ENCODE measurements at regions not wholly inside any gene's neighbourhood (a gene's known extent, or its start where the extent isn't known, plus 50 kb on each side); places are given as distances from the start of the nearest gene placed in this dataset.

DNA sequence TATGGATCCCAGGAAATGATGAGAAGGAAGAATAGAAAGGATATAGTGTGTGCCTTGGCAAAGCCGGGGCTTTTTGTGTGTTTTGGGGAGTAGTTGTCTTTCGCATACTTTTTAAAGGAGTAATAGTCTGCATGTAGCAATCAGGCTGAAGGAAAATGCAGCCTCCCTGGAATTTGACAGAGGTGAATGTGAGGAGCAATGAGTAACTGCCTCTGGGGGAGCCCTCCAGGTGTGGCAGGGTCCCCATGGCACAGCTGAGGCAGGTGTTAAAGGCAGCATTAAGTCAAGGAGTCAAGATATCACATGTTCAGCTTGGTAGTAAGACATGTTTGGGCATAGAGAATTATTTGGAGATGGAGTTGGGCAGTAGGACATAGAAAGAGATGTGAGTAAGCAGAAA, 203.1 kb downstream of the C6orf118 start:
- POLR2A ChIA-PET: no interaction called here

DNA sequence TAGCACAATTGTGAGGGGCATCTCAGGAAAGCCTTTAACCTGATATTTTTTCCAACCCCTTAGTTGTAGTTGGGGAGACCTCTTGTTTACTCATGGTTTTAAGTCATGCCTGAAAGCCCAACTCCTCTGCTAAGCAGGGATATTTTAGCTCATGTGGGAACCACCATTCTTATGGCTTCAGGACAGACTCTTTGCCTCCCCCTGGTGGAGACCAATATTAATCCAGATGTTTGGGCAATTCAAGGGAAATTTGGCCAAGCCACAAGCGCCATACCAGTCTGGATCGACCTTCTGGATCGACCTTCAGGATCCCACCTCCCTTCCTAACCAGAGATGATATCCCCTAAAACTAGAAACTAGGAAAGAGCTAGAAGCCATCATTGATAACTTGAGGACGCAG, 211.2 kb downstream of the C6orf118 start:
- POLR2A ChIA-PET: no interaction called here
- no peak for ATAC-seq
- intact Hi-C loops (cut with DNase I, micrococcal nuclease): no loop called here

More for the DNA sequence above, 203.1 kb downstream of the C6orf118 start:
- Mint-ChIP-seq H3K4me3 (no peak overlapping the region), H3K4me1 (no peaks in the 10 kb centered on the region), H3K9me3 (ENCODE audit: low read depth) (peaks cover 8% of the 10 kb centered on the region), H3K27me3 (no peaks in the 10 kb centered on the region), H3K36me3 (ENCODE audit: low read depth) (no peaks in the 10 kb centered on the region), H3K27ac (no peak overlapping the region)
- DNase-seq (no peak), ATAC-seq (no peak)
- CTCF ChIA-PET: interaction anchor here (0.7 kb wide), 1 partner anchor 272 kb away, joined by 3 read pairs; no protein-coding TSS in a partner anchor
- intact Hi-C loops (cut with DNase I, micrococcal nuclease): no loop called here

DNA sequence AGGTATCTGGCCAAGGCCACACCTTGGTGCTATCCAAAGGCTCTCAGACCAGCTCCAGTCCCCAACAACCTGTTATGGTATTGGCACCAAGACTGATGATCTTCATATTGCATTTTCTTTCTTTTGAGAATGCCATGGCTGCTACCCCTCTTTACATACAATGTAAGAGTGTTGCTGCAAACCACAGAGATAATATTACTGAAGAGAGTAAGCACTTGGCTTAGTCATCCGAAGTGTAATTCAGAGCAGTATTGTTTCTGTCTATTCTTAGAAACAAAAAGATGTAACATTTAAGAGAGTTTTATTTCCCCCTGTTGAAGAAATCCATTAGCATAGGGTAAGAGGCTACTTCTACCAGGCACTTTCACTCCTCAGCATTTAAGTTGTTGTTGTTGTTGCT, 212.5 kb downstream of the C6orf118 start:
- Mint-ChIP-seq H3K4me1 (no peaks in the 10 kb centered on the region), H3K4me3 (no peak overlapping the region), H3K27me3 (no peaks in the 10 kb centered on the region), H3K27ac (no peak overlapping the region), H3K9me3 (ENCODE audit: low read depth) (peaks cover 12% of the 10 kb centered on the region), H3K36me3 (ENCODE audit: low read depth) (no peaks in the 10 kb centered on the region)
- intact Hi-C loops (cut with DNase I, micrococcal nuclease): no loop called here
- DNase-seq (no peak), ATAC-seq (no peak)
- ChIA-PET CTCF (no interaction called here), POLR2A (no interaction called here)

More for the DNA sequence above, 211.2 kb downstream of the C6orf118 start:
- CTCF ChIA-PET: no interaction called here
- DNase-seq: no peak
- Mint-ChIP-seq H3K27ac (no peak overlapping the region), H3K27me3 (no peaks in the 10 kb centered on the region), H3K36me3 (ENCODE audit: low read depth) (no peaks in the 10 kb centered on the region), H3K4me1 (no peaks in the 10 kb centered on the region), H3K9me3 (ENCODE audit: low read depth) (peaks cover 8% of the 10 kb centered on the region), H3K4me3 (no peak overlapping the region)

DNA sequence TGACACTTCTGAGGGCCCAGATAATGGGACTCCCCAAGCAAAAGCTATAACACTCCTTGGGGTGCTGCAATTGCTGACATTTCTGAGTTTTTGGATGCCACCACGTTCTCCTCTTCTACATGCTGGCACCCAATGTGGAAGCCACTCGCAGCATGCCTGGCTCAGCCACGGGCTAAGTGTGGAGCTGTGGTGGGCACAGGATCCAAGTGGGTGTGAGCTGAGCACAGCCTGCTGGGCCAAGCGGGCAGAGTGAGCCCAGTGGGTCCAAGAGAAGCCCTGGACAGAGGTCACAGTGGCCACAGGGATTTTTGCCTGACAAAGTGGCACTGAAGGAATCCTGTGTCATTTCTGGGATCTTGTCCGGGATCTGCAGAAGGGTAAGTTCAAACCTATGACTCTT, 213.2 kb downstream of the C6orf118 start:
- intact Hi-C loops (cut with DNase I, micrococcal nuclease): no loop called here
- DNase-seq (no peak), ATAC-seq (no peak)
- H3K4me3 Mint-ChIP-seq: no peak overlapping the region
- no peaks in the 10 kb centered on the region for H3K4me1 Mint-ChIP-seq
- peaks cover 12% of the 10 kb centered on the region for H3K9me3 Mint-ChIP-seq (ENCODE audit: low read depth)
- H3K36me3 Mint-ChIP-seq (ENCODE audit: low read depth): no peaks in the 10 kb centered on the region
- ChIA-PET CTCF (no interaction called here), POLR2A (no interaction called here)
- H3K27me3 Mint-ChIP-seq: no peaks in the 10 kb centered on the region
- no peak overlapping the region for H3K27ac Mint-ChIP-seq

DNA sequence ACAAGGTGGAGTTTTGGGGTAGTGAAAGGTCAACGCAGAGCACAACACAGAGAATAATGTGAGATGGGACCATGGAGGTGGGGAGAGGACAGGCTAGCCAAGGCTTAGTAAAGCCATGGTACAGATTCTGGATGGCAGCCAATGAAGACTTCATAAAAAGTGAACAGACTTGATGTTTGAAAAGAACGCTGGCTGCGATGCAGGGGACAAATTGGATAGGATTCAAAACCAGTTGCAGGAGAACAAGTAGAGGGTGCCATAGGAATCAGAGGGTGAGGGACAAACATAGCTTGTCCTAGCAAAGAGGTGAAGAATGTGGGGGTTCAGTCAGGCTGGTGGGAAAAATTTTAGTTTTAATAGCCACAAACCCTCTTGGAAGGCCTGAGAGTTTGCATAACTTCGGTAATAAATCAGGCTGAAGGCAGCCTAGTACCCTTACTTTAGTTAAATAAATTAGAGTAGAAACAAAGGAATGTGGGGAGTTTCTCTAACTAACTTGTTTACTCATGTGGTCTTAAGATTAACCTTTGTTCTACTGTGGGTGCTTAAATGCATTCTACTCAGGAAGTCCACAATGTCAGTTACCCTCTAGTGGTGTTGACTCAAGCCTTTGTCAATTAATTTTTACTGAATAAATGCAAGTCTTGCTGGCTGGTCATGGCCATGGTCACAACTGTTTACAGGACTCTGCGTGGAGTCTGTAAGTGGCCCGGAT, 216.4 kb downstream of the C6orf118 start:
- ATAC-seq: no peak
- DNase-seq: no peak
- Mint-ChIP-seq H3K4me1 (no peaks in the 10 kb centered on the region), H3K4me3 (no peak overlapping the region), H3K9me3 (ENCODE audit: low read depth) (peaks cover 10% of the 10 kb centered on the region), H3K27me3 (no peaks in the 10 kb centered on the region), H3K27ac (no peak overlapping the region), H3K36me3 (ENCODE audit: low read depth) (no peaks in the 10 kb centered on the region)
- intact Hi-C loops (cut with DNase I, micrococcal nuclease): no loop called here
- ChIA-PET POLR2A (no interaction called here), CTCF (no interaction called here)

DNA sequence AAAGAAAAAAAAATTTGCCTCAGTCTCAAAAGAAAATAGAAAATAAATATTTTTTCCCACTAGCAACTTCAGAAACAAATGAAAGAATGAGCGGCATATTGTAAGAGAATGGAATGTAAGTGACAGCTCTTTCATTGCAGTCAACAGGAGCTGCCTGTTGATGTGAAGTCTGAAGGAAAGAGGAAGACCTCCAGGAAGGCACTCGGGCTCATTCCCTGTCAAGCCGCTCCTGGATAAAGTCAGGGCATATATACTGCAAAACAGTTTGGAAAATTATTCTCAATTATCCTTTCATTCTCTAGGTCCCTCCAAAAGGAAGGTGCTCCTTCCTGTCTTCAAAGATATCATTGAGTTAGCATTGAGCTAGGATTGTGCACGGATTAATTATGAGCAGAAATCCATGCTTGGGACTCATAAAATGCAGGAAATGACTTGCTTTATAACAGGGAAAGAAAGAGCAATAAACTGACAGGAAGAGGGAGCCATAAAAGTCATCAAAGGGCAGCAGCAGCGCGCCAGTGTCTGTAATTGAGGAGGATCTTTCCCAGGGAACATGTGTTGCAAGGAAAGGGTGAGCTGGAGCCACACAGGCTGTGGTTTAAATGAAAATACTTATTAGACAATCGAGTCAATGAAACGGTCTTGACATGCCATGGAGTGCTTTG, 218.2 kb downstream of the C6orf118 start:
- ATAC-seq (no peak), DNase-seq (no peak)
- H3K4me1 Mint-ChIP-seq: no peaks in the 10 kb centered on the region
- no peaks in the 10 kb centered on the region for H3K36me3 Mint-ChIP-seq (ENCODE audit: low read depth)
- ChIA-PET POLR2A (no interaction called here), CTCF (no interaction called here)
- H3K27me3 Mint-ChIP-seq: no peaks in the 10 kb centered on the region
- peaks cover 8% of the 10 kb centered on the region for H3K9me3 Mint-ChIP-seq (ENCODE audit: low read depth)
- H3K4me3 Mint-ChIP-seq: no peak overlapping the region
- intact Hi-C loops (cut with DNase I, micrococcal nuclease): no loop called here
- no peak overlapping the region for H3K27ac Mint-ChIP-seq

DNA sequence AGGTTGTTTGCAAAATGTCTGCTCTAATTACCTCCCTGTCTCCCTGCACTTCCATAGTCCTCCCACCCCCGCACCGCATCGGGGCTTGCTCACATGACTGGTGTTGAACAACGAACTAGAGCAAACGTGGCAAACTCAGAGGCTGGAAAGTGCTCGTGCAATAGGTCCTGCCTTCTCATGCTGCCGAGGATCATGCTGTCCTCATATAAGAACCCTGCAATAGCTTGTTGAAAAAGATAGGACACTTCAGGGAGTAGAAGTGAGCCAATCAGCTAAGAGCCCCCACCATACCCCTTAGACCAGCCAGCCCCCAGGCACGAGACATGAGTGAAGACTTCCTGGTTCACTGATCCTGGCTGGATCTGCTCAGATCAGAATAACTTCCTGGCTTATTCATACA, 219.2 kb downstream of the C6orf118 start:
- CTCF ChIA-PET: no interaction called here
- intact Hi-C loops (cut with DNase I, micrococcal nuclease): no loop called here
- Mint-ChIP-seq H3K36me3 (ENCODE audit: low read depth) (no peaks in the 10 kb centered on the region), H3K4me1 (no peaks in the 10 kb centered on the region), H3K27ac (no peak overlapping the region), H3K4me3 (no peak overlapping the region), H3K27me3 (no peaks in the 10 kb centered on the region), H3K9me3 (ENCODE audit: low read depth) (peaks cover 8% of the 10 kb centered on the region)
- ATAC-seq: no peak
- DNase-seq: no peak
- POLR2A ChIA-PET: no interaction called here

DNA sequence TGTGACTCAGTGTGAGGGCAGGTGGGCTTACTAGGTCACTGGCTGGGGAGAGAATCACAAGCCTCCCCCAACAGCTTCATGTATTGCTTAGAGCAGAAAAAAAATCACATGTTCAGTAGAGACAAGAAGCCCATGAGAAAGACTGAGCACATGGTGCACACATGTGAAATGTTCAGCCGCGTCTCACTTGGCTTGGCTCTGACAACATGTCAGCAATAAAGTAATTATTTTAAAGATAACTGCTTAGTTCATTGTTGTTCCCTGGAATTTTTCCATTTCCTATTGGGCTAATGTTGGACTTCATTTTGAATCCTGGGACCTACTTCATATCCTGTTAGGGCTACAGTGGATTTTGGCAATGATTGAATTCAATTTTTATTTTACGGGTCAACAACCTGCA, 222.6 kb downstream of the C6orf118 start:
- ATAC-seq (no peak), DNase-seq (no peak)
- CTCF ChIA-PET: no interaction called here
- no peaks in the 10 kb centered on the region for H3K36me3 Mint-ChIP-seq (ENCODE audit: low read depth)
- POLR2A ChIA-PET: no interaction called here
- no peak overlapping the region for H3K4me3 Mint-ChIP-seq
- H3K27ac Mint-ChIP-seq: no peak overlapping the region
- H3K9me3 Mint-ChIP-seq (ENCODE audit: low read depth): peaks cover 3% of the 10 kb centered on the region
- intact Hi-C loops (cut with DNase I, micrococcal nuclease): no loop called here
- H3K27me3 Mint-ChIP-seq: no peaks in the 10 kb centered on the region
- H3K4me1 Mint-ChIP-seq: no peaks in the 10 kb centered on the region

DNA sequence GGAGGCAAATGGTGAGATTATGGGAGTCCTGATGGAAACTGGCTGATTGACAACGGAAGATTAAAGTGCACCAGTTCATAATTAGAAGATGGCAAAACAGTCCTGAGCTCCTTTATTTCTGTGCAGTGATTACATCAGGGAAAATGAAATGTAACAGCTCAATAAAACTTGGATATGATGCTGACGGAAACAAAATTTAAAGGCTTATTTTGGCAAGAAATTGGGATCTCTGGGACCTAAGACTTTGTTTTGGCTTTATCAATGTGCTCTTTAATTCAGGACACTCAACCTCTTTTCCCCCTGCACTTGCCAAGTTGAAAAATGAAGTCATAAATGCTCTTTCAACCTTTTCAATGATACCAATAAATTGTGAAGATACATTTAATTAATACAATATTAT, 226.8 kb downstream of the C6orf118 start:
- intact Hi-C loops (cut with DNase I, micrococcal nuclease): no loop called here
- H3K36me3 Mint-ChIP-seq (ENCODE audit: low read depth): no peaks in the 10 kb centered on the region

DNA sequence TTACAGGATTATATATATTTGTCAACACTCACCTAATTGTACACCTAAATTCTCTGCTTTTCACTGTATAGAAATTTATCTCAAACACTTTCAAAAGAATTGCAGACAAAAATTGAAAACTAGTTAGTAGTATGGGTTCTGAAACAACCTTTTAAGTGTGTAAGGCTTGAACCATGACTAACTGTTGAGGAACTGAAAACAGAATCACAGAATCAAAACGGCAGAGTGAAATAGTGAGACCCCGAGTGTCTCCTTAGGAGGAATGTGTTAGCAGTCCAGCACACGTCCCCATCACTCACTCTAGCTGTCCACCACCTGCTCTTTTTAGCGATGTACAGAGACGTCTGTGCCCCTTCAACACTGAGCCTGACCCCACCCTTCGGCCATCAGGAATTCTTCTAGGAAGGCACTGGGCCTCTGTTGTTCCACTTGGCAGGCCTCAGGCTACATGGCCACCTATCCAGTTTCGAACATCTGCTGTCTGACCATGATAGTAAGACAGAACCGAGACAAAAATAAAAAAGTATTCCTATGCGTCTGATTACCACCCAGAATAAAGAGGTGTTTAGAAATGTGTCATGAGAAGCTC, 227.4 kb downstream of the C6orf118 start:
- intact Hi-C loops (cut with DNase I, micrococcal nuclease): no loop called here

More for the DNA sequence above, 226.8 kb downstream of the C6orf118 start:
- no peaks in the 10 kb centered on the region for H3K27me3 Mint-ChIP-seq
- H3K4me3 Mint-ChIP-seq: no peak overlapping the region
- H3K9me3 Mint-ChIP-seq (ENCODE audit: low read depth): peaks cover 8% of the 10 kb centered on the region
- no peak overlapping the region for H3K27ac Mint-ChIP-seq
- ChIA-PET CTCF (no interaction called here), POLR2A (no interaction called here)
- no peak for ATAC-seq
- no peak for DNase-seq
- no peaks in the 10 kb centered on the region for H3K4me1 Mint-ChIP-seq

DNA sequence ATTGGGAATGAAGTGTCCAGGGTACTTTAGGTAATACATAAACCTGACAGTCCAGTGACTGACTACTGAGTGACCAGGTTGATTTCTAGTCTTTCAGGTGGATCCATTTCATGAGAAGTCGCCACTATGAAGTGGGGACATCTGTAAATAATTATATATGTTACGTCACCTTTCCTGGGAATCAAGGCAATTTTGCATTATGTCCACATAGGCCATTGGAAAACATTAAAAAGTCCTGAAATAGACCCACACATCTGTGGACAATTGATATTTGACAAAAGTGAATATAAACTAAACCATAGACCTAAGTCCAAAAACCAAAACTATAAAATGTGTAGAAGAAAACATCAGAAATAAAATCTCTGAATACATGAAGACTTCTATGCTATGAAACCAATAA, 231.5 kb downstream of the C6orf118 start:
- Mint-ChIP-seq H3K9me3 (ENCODE audit: low read depth) (peaks cover 5% of the 10 kb centered on the region), H3K4me1 (no peaks in the 10 kb centered on the region), H3K27ac (no peak overlapping the region), H3K4me3 (no peak overlapping the region), H3K27me3 (no peaks in the 10 kb centered on the region), H3K36me3 (ENCODE audit: low read depth) (no peaks in the 10 kb centered on the region)
- ChIA-PET POLR2A (no interaction called here), CTCF (no interaction called here)
- DNase-seq (no peak), ATAC-seq (no peak)
- intact Hi-C loops (cut with DNase I, micrococcal nuclease): no loop called here

More for the DNA sequence above, 227.4 kb downstream of the C6orf118 start:
- POLR2A ChIA-PET: no interaction called here
- Mint-ChIP-seq H3K9me3 (ENCODE audit: low read depth) (peaks cover 8% of the 10 kb centered on the region), H3K4me3 (no peak overlapping the region), H3K4me1 (no peaks in the 10 kb centered on the region), H3K27me3 (no peaks in the 10 kb centered on the region), H3K36me3 (ENCODE audit: low read depth) (no peaks in the 10 kb centered on the region), H3K27ac (no peak overlapping the region)
- CTCF ChIA-PET: no interaction called here
- no peak for ATAC-seq
- no peak for DNase-seq

DNA sequence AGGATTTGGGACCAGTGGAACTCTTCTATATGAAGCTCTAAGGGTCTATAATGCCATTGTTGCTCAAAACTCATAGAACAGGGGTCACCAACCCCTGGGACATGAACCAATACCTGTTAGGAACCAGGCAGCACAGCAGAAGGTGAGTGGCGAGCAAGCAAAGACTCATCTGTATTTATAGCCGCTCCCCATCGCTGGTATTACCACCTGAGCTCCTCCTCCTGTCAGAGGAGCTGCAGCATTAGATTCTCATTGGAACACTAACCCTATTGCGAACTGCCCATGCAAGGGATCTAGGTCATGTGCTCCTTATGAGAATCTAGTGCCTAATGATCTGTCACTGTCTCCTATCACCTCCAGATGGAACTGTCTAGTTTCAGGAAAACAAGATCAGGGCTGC, 237.5 kb downstream of the C6orf118 start:
- no peaks in the 10 kb centered on the region for H3K27me3 Mint-ChIP-seq
- no peak for DNase-seq
- no peak overlapping the region for H3K4me3 Mint-ChIP-seq
- ChIA-PET POLR2A (no interaction called here), CTCF (interaction anchor here (0.9 to 1.5 kb wide), 2 partner anchors 18 to 30 kb away, joined by 4 read pairs; no protein-coding TSS in a partner anchor)
- no peak overlapping the region for H3K27ac Mint-ChIP-seq
- no peaks in the 10 kb centered on the region for H3K4me1 Mint-ChIP-seq
- H3K9me3 Mint-ChIP-seq (ENCODE audit: low read depth): no peaks in the 10 kb centered on the region
- intact Hi-C loops (cut with DNase I, micrococcal nuclease): no loop called here
- H3K36me3 Mint-ChIP-seq (ENCODE audit: low read depth): no peaks in the 10 kb centered on the region
- ATAC-seq: no peak

Data from activated CD4-positive, alpha-beta T cell treated with anti-CD3 and anti-CD28 coated beads for 36 hours (primary cell).